IMR-90 (cell line): ENCODE measurements at regions not wholly inside any gene's neighbourhood (a gene's known extent, or its start where the extent isn't known, plus 50 kb on each side); places are given as distances from the start of the nearest gene placed in this dataset.

ENCODE experiments used
- ATAC-seq: fragments of 200-7000 bp; cut with Tn5 transposase; 2 replicates; pipeline ENCODE4 v1.9.1; 2020; ENCODE audit warnings: low read depth, mild to moderate bottlenecking, moderate library complexity
- BruUV-seq: library from RNA; stranded (reverse); fragments of 400-500 nt; replicated peaks from 2 replicates; lab custom pipeline; 2021; lab: Mats Ljungman, UMichigan
- CTCF ChIA-PET: fragments of 300-600 bp; formaldehyde crosslinking; extraction: SDS; loops from one replicate; lab custom pipeline; 2021; ENCODE audit warnings: antibody characterized with exemption; lab: Yijun Ruan, JAX
- POLR2A ChIA-PET: fragments of 300-600 bp; sonication (Branson Sonifier 250); formaldehyde crosslinking; loops from one replicate; lab custom pipeline; 2022; ENCODE audit warnings: antibody characterized with exemption; ENCODE audit not compliant: unreplicated experiment; lab: Charles Lee
- DNase-seq: peaks from one replicate; pipeline ENCODE4 v3.0.0; 2013
- H2AFZ ChIP-seq: replicated peaks from 2 replicates; pipeline ENCODE3; 2013; ENCODE audit warnings: low read length, mild to moderate bottlenecking; ENCODE audit not compliant: poor library complexity
- H2AK5ac ChIP-seq: 2 replicates; pipeline ENCODE4 v1.6.1; 2013; ENCODE audit warnings: low read depth, low read length, inconsistent platforms
- H2AK9ac ChIP-seq: replicated peaks from 2 replicates; pipeline ENCODE3; 2013; ENCODE audit warnings: mild to moderate bottlenecking, low read depth, low read length, moderate library complexity; ENCODE audit not compliant: poor library complexity
- H2BK120ac ChIP-seq: 2 replicates; pipeline ENCODE4 v1.6.1; 2013; ENCODE audit warnings: low read depth, low read length, inconsistent platforms
- H2BK15ac ChIP-seq: 3 replicates; pipeline ENCODE4 v1.6.1; 2013; ENCODE audit warnings: low read depth, low read length, inconsistent platforms
- H2BK20ac ChIP-seq: 2 replicates; pipeline ENCODE4 v1.6.1; 2013; ENCODE audit warnings: low read depth, mild to moderate bottlenecking, inconsistent platforms, low read length, moderate library complexity
- H2BK5ac ChIP-seq: 2 replicates; pipeline ENCODE4 v1.6.1; 2013; ENCODE audit warnings: mild to moderate bottlenecking, low read depth, low read length, inconsistent platforms; ENCODE audit not compliant: poor library complexity, severe bottlenecking
- H3K14ac ChIP-seq: replicated peaks from 2 replicates; pipeline ENCODE4 v1.6.1; 2013; ENCODE audit warnings: low read depth, low read length, inconsistent platforms
- H3K18ac ChIP-seq: 2 replicates; pipeline ENCODE4 v1.6.1; 2013; ENCODE audit warnings: low read depth, low read length, control low read depth
- H3K23ac ChIP-seq: 2 replicates; pipeline ENCODE4 v1.6.1; 2013; ENCODE audit warnings: low read depth, low read length, inconsistent platforms
- H3K27ac ChIP-seq: 2 replicates; pipeline ENCODE4 v1.5.1; 2013; ENCODE audit warnings: mild to moderate bottlenecking, control low read depth, low read length; ENCODE audit not compliant: insufficient read depth
- H3K27me3 ChIP-seq: 2 replicates; pipeline ENCODE4 v1.6.1; 2013; ENCODE audit warnings: low read length; ENCODE audit not compliant: control insufficient read depth, insufficient read depth
- H3K36me3 ChIP-seq: 2 replicates; pipeline ENCODE4 v1.6.1; 2013; ENCODE audit warnings: low read length, mixed read lengths; ENCODE audit not compliant: control insufficient read depth, insufficient read depth
- H3K4ac ChIP-seq: 2 replicates; pipeline ENCODE4 v1.6.1; 2013; ENCODE audit warnings: low read depth, low read length, inconsistent platforms
- H3K4me1 ChIP-seq: 2 replicates; pipeline ENCODE4 v1.6.1; 2013; ENCODE audit warnings: low read length, mixed read lengths; ENCODE audit not compliant: control insufficient read depth, insufficient read depth
- H3K4me2 ChIP-seq: 2 replicates; pipeline ENCODE4 v1.6.1; 2013; ENCODE audit warnings: low read depth, mild to moderate bottlenecking, control low read depth, low read length, moderate library complexity
- H3K4me3 ChIP-seq: 2 replicates; pipeline ENCODE4 v1.5.1; 2013; ENCODE audit warnings: low read depth, mild to moderate bottlenecking, control low read depth, low read length, moderate library complexity; ENCODE audit not compliant: insufficient read depth
- H3K56ac ChIP-seq: 2 replicates; pipeline ENCODE4 v1.6.1; 2013; ENCODE audit warnings: low read length, inconsistent platforms; ENCODE audit not compliant: insufficient read depth; ENCODE audit errors: extremely low read depth
- H3K79me1 ChIP-seq, 2 experiments: 2 replicates each; pipeline ENCODE4 v1.6.1; 2013; ENCODE audit warnings: low read length in 2 of 2, inconsistent platforms in 1 of 2, low read depth in 1 of 2
- H3K9ac ChIP-seq: 2 replicates; pipeline ENCODE4 v1.6.1; 2013; ENCODE audit warnings: low read depth, low read length, control low read depth
- H3K9me1 ChIP-seq: 2 replicates; pipeline ENCODE4 v1.6.1; 2013; ENCODE audit warnings: low read length, inconsistent platforms; ENCODE audit not compliant: insufficient read depth
- H3K9me3 ChIP-seq: 2 replicates; pipeline ENCODE4 v1.6.1; 2013; ENCODE audit warnings: low read length; ENCODE audit not compliant: control insufficient read depth, insufficient read depth
- H4K20me1 ChIP-seq: 2 replicates; pipeline ENCODE4 v1.6.1; 2013; ENCODE audit warnings: low read length, inconsistent platforms; ENCODE audit not compliant: insufficient read depth
- H4K5ac ChIP-seq: 2 replicates; pipeline ENCODE4 v1.6.1; 2013; ENCODE audit warnings: mild to moderate bottlenecking, low read depth, low read length, control low read depth
- H4K8ac ChIP-seq, 2 experiments: 2 replicates each; pipeline ENCODE4 v1.6.1; 2013; ENCODE audit warnings: low read depth in 2 of 2, low read length in 2 of 2, control low read depth in 1 of 2, inconsistent platforms in 1 of 2
- H4K91ac ChIP-seq: 2 replicates; pipeline ENCODE4 v1.6.1; 2013; ENCODE audit warnings: low read depth, low read length, inconsistent platforms; ENCODE audit not compliant: insufficient read depth
- BHLHE40 ChIP-seq: fragments of 150-350 bp; IDR thresholded peaks from 2 replicates; pipeline ENCODE4 v1.6.1; 2016; ENCODE audit warnings: mild to moderate bottlenecking, low read depth, low read length
- CEBPB ChIP-seq: IDR thresholded peaks from 2 replicates; pipeline ENCODE4 v1.6.1; 2012; ENCODE audit warnings: low read depth, low read length, improper control_type of control experiment
- CHD1 ChIP-seq: IDR thresholded peaks from 2 replicates; pipeline ENCODE4 v1.6.1; 2012; ENCODE audit warnings: low read depth, low read length, improper control_type of control experiment
- CTCF ChIP-seq: conservative IDR thresholded peaks from 2 replicates; pipeline ENCODE4 v1.5.1; 2012; ENCODE audit warnings: mild to moderate bottlenecking, low read depth, low read length, improper control_type of control experiment
- ELK1 ChIP-seq: fragments of 150-350 bp; IDR thresholded peaks from 2 replicates; pipeline ENCODE4 v1.6.1; 2016; ENCODE audit warnings: low read depth, mild to moderate bottlenecking, low read length, moderate library complexity, borderline replicate concordance
- FOS ChIP-seq: fragments of 150-350 bp; IDR thresholded peaks from 2 replicates; pipeline ENCODE4 v1.6.1; 2016; ENCODE audit warnings: low read depth, low read length
- MAFK ChIP-seq: IDR thresholded peaks from 2 replicates; pipeline ENCODE4 v1.6.1; 2012; ENCODE audit warnings: low read depth, low read length, improper control_type of control experiment
- MAZ ChIP-seq: IDR thresholded peaks from 2 replicates; pipeline ENCODE4 v1.6.1; 2012; ENCODE audit warnings: low read depth, mild to moderate bottlenecking, low read length, improper control_type of control experiment, moderate library complexity, borderline replicate concordance
- MXI1 ChIP-seq: IDR thresholded peaks from 2 replicates; pipeline ENCODE4 v1.6.1; 2012; ENCODE audit warnings: low read depth, mild to moderate bottlenecking, low read length, moderate library complexity, borderline replicate concordance
- NFE2L2 ChIP-seq: fragments of 150-350 bp; IDR thresholded peaks from 2 replicates; pipeline ENCODE4 v1.6.1; 2016; ENCODE audit warnings: low read depth, mild to moderate bottlenecking, low read length
- POLR2A ChIP-seq: IDR thresholded peaks from 2 replicates; pipeline ENCODE4 v1.6.1; 2012; ENCODE audit warnings: mild to moderate bottlenecking, low read depth, low read length
- RAD21 ChIP-seq: IDR thresholded peaks from 2 replicates; pipeline ENCODE4 v1.6.1; 2012; ENCODE audit warnings: low read length, improper control_type of control experiment
- RCOR1 ChIP-seq: IDR thresholded peaks from 2 replicates; pipeline ENCODE4 v1.6.1; 2012; ENCODE audit warnings: mild to moderate bottlenecking, low read length, improper control_type of control experiment; ENCODE audit not compliant: insufficient replicate concordance
- RFX5 ChIP-seq: IDR thresholded peaks from 2 replicates; pipeline ENCODE4 v1.8.0; 2012; ENCODE audit warnings: low read depth, mild to moderate bottlenecking, low read length, moderate library complexity
- SMC3 ChIP-seq: fragments of 150-350 bp; IDR thresholded peaks from 2 replicates; pipeline ENCODE4 v1.6.1; 2016; ENCODE audit warnings: low read depth, mild to moderate bottlenecking, antibody characterized with exemption, low read length, moderate library complexity
- WGBS, 2 experiments: methylation state at CpG; one replicate each; pipeline versions ENCODE4 v1.1.5 to v1.1.7; 2013; ENCODE audit warnings: missing lambda C conversion rate in 2 of 2; ENCODE audit not compliant: insufficient read length in 1 of 2; ENCODE audit errors: extremely low coverage in 2 of 2; 5-methylcytosine and 5-hydroxymethylcytosine counted together
- dilution Hi-C: fragments of 300-500 bp; cut with HindIII; formaldehyde crosslinking; loops from one replicate; pipeline ENCODE4 v1.14.3; 2018; ENCODE audit warnings: low sequenced_read_pairs; ENCODE audit not compliant: unreplicated experiment
- in situ Hi-C: fragments of 300-500 bp; cut with MboI; formaldehyde crosslinking; loops from 3 replicates; pipeline ENCODE4 v1.14.3; 2019; ENCODE audit warnings: low sequenced_read_pairs, inconsistent platforms, mixed read lengths
- intact Hi-C: fragments of 100-400 bp; cut with micrococcal nuclease; formaldehyde crosslinking; loops from 2 replicates; pipeline ENCODE4 v1.10.0; 2022
- TF ChIP-seq, protein P1 (sequence below): fragments of 150-350 bp; IDR thresholded peaks from 2 replicates; pipeline ENCODE4 v1.6.1; 2017; ENCODE audit warnings: mild to moderate bottlenecking, antibody characterized with exemption, low read length, low read depth

DNA sequence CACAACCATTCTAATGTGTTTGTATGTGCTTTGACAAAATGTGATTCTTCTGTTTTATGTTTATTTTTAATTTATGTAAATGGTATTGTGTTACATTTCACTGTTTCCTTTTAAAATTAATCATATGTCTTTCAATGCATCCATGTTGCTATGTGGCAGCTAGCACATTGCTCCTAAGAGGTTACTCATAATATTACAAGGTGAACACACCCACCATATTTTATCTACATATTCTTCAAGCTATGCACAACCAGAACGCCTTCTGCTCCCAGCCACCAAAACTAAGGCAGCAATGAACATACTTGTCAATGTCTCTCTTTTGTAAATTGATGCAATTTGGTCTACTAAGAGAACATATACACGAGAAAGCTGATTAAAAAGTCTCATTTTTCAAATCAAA is 160.6 kb upstream of the OSR1 start:
- no peak overlapping the region for H2AK9ac ChIP-seq
- no peak overlapping the region for H2BK15ac ChIP-seq
- no peak overlapping the region for H3K18ac ChIP-seq
- no peak overlapping the region for H3K27ac ChIP-seq
- no peaks in the 10 kb centered on the region for H3K4me1 ChIP-seq
- H2BK120ac ChIP-seq: no peak overlapping the region
- no peak overlapping the region for H3K4me3 ChIP-seq
- H2AFZ ChIP-seq: no peak overlapping the region
- DNase-seq (no peak), ATAC-seq (no peak)
- no peak overlapping the region for H3K4me2 ChIP-seq
- in situ Hi-C loops (no loop called here), intact Hi-C loops (no loop called here), dilution Hi-C loops (no loop called here)
- BruUV-seq: no TSS peak
- no CpG with 5 or more reads among the region's 2 CpGs for WGBS, 2 experiments
- POLR2A ChIA-PET: no interaction called here
- peaks cover 3% of the 10 kb centered on the region for H3K27me3 ChIP-seq
- H4K20me1 ChIP-seq: no peaks in the 10 kb centered on the region
- H3K56ac ChIP-seq: no peak overlapping the region
- no peak overlapping the region for H3K4ac ChIP-seq
- no peak overlapping the region for H2BK5ac ChIP-seq
- H3K79me1 ChIP-seq: no peaks in the 10 kb centered on the region
- no peaks in the 10 kb centered on the region for H3K9me3 ChIP-seq
- TF ChIP-seq ELK1 (no peak), CTCF (no peak), RAD21 (no peak), SMC3 (no peak), MXI1 (no peak), NFE2L2 (no peak), CEBPB (no peak), FOS (no peak), POLR2A (no peak), RCOR1 (no peak), CHD1 (no peak), MAFK (no peak), RFX5 (no peak), BHLHE40 (no peak), MAZ (no peak)
- TF ChIP-seq, protein P1, sequence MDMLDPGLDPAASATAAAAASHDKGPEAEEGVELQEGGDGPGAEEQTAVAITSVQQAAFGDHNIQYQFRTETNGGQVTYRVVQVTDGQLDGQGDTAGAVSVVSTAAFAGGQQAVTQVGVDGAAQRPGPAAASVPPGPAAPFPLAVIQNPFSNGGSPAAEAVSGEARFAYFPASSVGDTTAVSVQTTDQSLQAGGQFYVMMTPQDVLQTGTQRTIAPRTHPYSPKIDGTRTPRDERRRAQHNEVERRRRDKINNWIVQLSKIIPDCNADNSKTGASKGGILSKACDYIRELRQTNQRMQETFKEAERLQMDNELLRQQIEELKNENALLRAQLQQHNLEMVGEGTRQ: no peak
- no peak overlapping the region for H3K23ac ChIP-seq
- H4K5ac ChIP-seq: no peak overlapping the region
- no peak overlapping the region for H2BK20ac ChIP-seq
- H4K8ac ChIP-seq: no peak overlapping the region
- no peaks in the 10 kb centered on the region for H3K9me1 ChIP-seq
- no peak overlapping the region for H2AK5ac ChIP-seq
- CTCF ChIA-PET: interaction anchor here (1.3 kb wide), 1 partner anchor 24 kb away, joined by 4 read pairs; no protein-coding TSS in a partner anchor
- no peak overlapping the region for H3K14ac ChIP-seq
- H3K9ac ChIP-seq: no peak overlapping the region
- no peaks in the 10 kb centered on the region for H3K36me3 ChIP-seq
- H4K91ac ChIP-seq: no peak overlapping the region
